Tibial artery (tissue), 4 donors: ENCODE measurements at regions not wholly inside any gene's neighbourhood (a gene's known extent, or its start where the extent isn't known, plus 50 kb on each side); places are given as distances from the start of the nearest gene placed in this dataset.

ENCODE experiments used
- DNase-seq, 2 donors: peaks; one replicate each; pipeline ENCODE4 v3.0.0-alpha.2; 2019
- H3K27ac ChIP-seq, 2 donors: fragments of 200-600 bp; sonication (generic) in 1 of 2; 1 replicate in 1 of 2; 2 replicates in 1 of 2; pipeline ENCODE4 v1.5.1; 2018 to 2019; ENCODE audit warnings: mild to moderate bottlenecking in 1 of 2
- H3K27me3 ChIP-seq, 2 donors: fragments of 200-600 bp; sonication (generic) in 1 of 2; one replicate each; pipeline versions ENCODE4 v1.5.1 to v1.6.0; 2016 to 2019
- H3K36me3 ChIP-seq, 3 donors: fragments of 200-600 bp; sonication (generic) in 2 of 3; one replicate each; pipeline ENCODE4 v1.5.1; 2016 to 2019; ENCODE audit warnings: mild to moderate bottlenecking in 2 of 3
- H3K4me1 ChIP-seq, 4 donors: fragments of 200-600 bp; sonication (generic) in 2 of 4; 1 replicate in 3 of 4; 2 replicates in 1 of 4; pipeline ENCODE4 v1.5.1; 2016 to 2019
- H3K4me3 ChIP-seq, 2 donors: fragments of 200-600 bp; sonication (generic) in 1 of 2; 1 replicate in 1 of 2; 2 replicates in 1 of 2; pipeline ENCODE4 v1.5.1; 2018 to 2019; ENCODE audit warnings: mild to moderate bottlenecking in 2 of 2
- H3K9me3 ChIP-seq, 3 donors: fragments of 200-600 bp; sonication (generic) in 1 of 3; one replicate each; pipeline ENCODE4 v1.5.1; 2016 to 2019
- CTCF ChIP-seq, 2 experiments: fragments of 200-600 bp in 1 of 2; fragments of 450-650 bp in 1 of 2; IDR thresholded peaks; one replicate each; pipeline ENCODE4 v1.5.1; 2017 to 2019; ENCODE audit warnings: antibody characterized with exemption in 2 of 2, mild to moderate bottlenecking in 1 of 2, moderate library complexity in 1 of 2
- intact Hi-C: fragments of 100-400 bp; cut with DNase I; formaldehyde crosslinking; loops from one replicate; pipeline ENCODE4 v1.15.0; 2023; ENCODE audit warnings: low total_unique reads

- Histone ChIP-seq H3K4me3 (no peak overlapping the region), H3K4me1 (peaks cover 0 to 5% (median 0%) of the 10 kb centered on the region in 4 donors), H3K36me3 (peaks cover 27 to 72% (median 67%) of the 10 kb centered on the region in 3 donors), H3K27me3 (no peaks in the 10 kb centered on the region), H3K9me3 (no peaks in the 10 kb centered on the region), H3K27ac (no peak overlapping the region)
- intact Hi-C loops = loop anchor here (2.0 kb wide), 1 partner anchor 84 kb away; no protein-coding TSS in a partner anchor
- peak; percentile 81 to 89 for DNase-seq
- TF ChIP-seq CTCF (IDR thresholded peaks at IDR 0.05) = peak; percentile 84 to 89
Observed at GRCh38 chr14:95442633-95443021, 73.8 kb downstream of the SYNE3 start.

- H3K4me3 ChIP-seq = no peak overlapping the region
- intact Hi-C loops = loop anchor here (2.0 kb wide), 1 partner anchor 85 kb away; no protein-coding TSS in a partner anchor
- H3K9me3 ChIP-seq = no peaks in the 10 kb centered on the region
- H3K36me3 ChIP-seq = peaks cover 32 to 72% (median 64%) of the 10 kb centered on the region in 3 donors
- peaks cover 0 to 5% (median 0%) of the 10 kb centered on the region in 4 donors for H3K4me1 ChIP-seq
- no peak for TF ChIP-seq CTCF (IDR thresholded peaks at IDR 0.05)
- no peak overlapping the region for H3K27ac ChIP-seq
- no peaks in the 10 kb centered on the region for H3K27me3 ChIP-seq
- DNase-seq = no peak
Observed at GRCh38 chr14:95442016-95442632, 74.3 kb downstream of the SYNE3 start.

- peaks cover 42 to 76% (median 72%) of the 10 kb centered on the region in 3 donors for H3K36me3 ChIP-seq
- H3K9me3 ChIP-seq = no peaks in the 10 kb centered on the region
- no peak overlapping the region for H3K4me3 ChIP-seq
- no peak for TF ChIP-seq CTCF (IDR thresholded peaks at IDR 0.05)
- DNase-seq = no peak
- intact Hi-C loops = no loop called here
- no peak overlapping the region for H3K27ac ChIP-seq
- H3K27me3 ChIP-seq = no peaks in the 10 kb centered on the region
- peaks cover 0 to 5% (median 0%) of the 10 kb centered on the region in 4 donors for H3K4me1 ChIP-seq
Observed at GRCh38 chr14:95440951-95441350, 75.5 kb downstream of the SYNE3 start.

GRCh38 chr14:95440496-95440895, 76.0 kb downstream of the SYNE3 start:
- no peak for DNase-seq
- Histone ChIP-seq H3K9me3 (no peaks in the 10 kb centered on the region), H3K27ac (no peak overlapping the region), H3K36me3 (peaks cover 42 to 76% (median 72%) of the 10 kb centered on the region in 3 donors), H3K27me3 (no peaks in the 10 kb centered on the region), H3K4me1 (peaks cover 0 to 5% (median 0%) of the 10 kb centered on the region in 4 donors), H3K4me3 (no peak overlapping the region)
- no peak for TF ChIP-seq CTCF (IDR thresholded peaks at IDR 0.05)
- intact Hi-C loops = no loop called here

- intact Hi-C loops = no loop called here
- H3K4me3 ChIP-seq = no peak overlapping the region
- no peak for TF ChIP-seq CTCF (IDR thresholded peaks at IDR 0.05)
- H3K4me1 ChIP-seq = peaks cover 0 to 5% (median 0%) of the 10 kb centered on the region in 4 donors
- no peak overlapping the region for H3K27ac ChIP-seq
- no peaks in the 10 kb centered on the region for H3K9me3 ChIP-seq
- peaks cover 42 to 70% (median 67%) of the 10 kb centered on the region in 3 donors for H3K36me3 ChIP-seq
- DNase-seq = no peak
- no peaks in the 10 kb centered on the region for H3K27me3 ChIP-seq
Observed at GRCh38 chr14:95439881-95440280, 76.6 kb downstream of the SYNE3 start.
